Left lung (tissue), 4 donors: ENCODE measurements at regions not wholly inside any gene's neighbourhood (a gene's known extent, or its start where the extent isn't known, plus 50 kb on each side); places are given as distances from the start of the nearest gene placed in this dataset.
A peak's percentile ranks its signal among the peaks of the same experiment; 100 is the strongest.

ENCODE experiments used
- ATAC-seq: fragments of 200-7000 bp; cut with Tn5 transposase; one replicate; pipeline ENCODE4 v1.9.1; 2020; ENCODE audit warnings: moderate library complexity
- DNase-seq, 4 donors: peaks; one replicate each; pipeline ENCODE4 v3.0.0-alpha.2; 2013 to 2020
- H3K27ac ChIP-seq, 2 donors: fragments of 200-600 bp; sonication (generic) in 1 of 2; one replicate each; pipeline versions ENCODE4 v1.5.0 to v1.8.0; 2020 to 2021
- H3K27me3 ChIP-seq, 2 donors: fragments of 200-600 bp; sonication (generic) in 1 of 2; one replicate each; pipeline versions ENCODE4 v1.5.0 to v1.8.0; 2020 to 2021
- H3K36me3 ChIP-seq, 2 donors: fragments of 200-600 bp; sonication (generic) in 1 of 2; one replicate each; pipeline versions ENCODE4 v1.5.0 to v1.8.0; 2020 to 2021
- H3K4me1 ChIP-seq, 2 donors: fragments of 200-600 bp; one replicate each; pipeline ENCODE4 v1.8.0; 2021
- H3K4me3 ChIP-seq, 2 donors: fragments of 200-600 bp; sonication (generic) in 1 of 2; one replicate each; pipeline versions ENCODE4 v1.5.0 to v1.8.0; 2020 to 2021; ENCODE audit warnings: mild to moderate bottlenecking in 1 of 2
- H3K9me3 ChIP-seq, 2 donors: fragments of 200-600 bp; sonication (generic) in 1 of 2; one replicate each; pipeline versions ENCODE4 v1.5.0 to v1.8.0; 2020 to 2021
- intact Hi-C, 2 donors: fragments of 100-400 bp; cut with DNase I; formaldehyde crosslinking; loops; one replicate each; pipeline versions ENCODE4 v1.11.2 to v1.14.2; 2022
- TF ChIP-seq, protein P1 (sequence below), 2 donors: fragments of 200-600 bp; sonication (generic) in 1 of 2; IDR thresholded peaks; one replicate each; pipeline versions ENCODE4 v1.5.0 to v1.8.0; 2021; ENCODE audit warnings: antibody characterized with exemption in 2 of 2
- donor health status: DM: no; HTN: yes; CAD: no.
- donor health status: DM: no; HTN: no; CAD: no.

DNA sequence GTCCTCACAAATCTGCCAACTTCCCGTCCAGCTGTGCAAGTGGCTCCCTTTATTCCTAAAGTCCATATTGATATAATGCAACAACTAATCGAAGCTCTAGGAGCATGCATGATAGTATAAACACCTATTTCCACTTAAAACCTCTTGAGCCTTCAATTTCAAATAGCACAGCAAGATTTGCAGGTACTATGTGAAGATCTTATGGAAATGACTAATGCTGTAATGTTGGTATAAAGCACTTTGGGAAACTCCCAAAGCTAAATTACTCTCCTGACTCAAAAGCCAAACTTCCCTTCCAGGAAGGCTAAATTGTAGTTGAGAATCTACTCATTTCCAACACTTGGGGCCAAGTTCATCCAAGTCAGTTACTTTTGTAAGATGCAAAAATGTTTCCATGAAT is 287.6 kb upstream of the CDH11 start:
- peak; percentile 72 for ATAC-seq
- no peaks in the 10 kb centered on the region for H3K36me3 ChIP-seq
- no peak for DNase-seq
- TF ChIP-seq, protein P1, sequence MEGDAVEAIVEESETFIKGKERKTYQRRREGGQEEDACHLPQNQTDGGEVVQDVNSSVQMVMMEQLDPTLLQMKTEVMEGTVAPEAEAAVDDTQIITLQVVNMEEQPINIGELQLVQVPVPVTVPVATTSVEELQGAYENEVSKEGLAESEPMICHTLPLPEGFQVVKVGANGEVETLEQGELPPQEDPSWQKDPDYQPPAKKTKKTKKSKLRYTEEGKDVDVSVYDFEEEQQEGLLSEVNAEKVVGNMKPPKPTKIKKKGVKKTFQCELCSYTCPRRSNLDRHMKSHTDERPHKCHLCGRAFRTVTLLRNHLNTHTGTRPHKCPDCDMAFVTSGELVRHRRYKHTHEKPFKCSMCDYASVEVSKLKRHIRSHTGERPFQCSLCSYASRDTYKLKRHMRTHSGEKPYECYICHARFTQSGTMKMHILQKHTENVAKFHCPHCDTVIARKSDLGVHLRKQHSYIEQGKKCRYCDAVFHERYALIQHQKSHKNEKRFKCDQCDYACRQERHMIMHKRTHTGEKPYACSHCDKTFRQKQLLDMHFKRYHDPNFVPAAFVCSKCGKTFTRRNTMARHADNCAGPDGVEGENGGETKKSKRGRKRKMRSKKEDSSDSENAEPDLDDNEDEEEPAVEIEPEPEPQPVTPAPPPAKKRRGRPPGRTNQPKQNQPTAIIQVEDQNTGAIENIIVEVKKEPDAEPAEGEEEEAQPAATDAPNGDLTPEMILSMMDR (IDR thresholded peaks at IDR 0.05) = no peak
- intact Hi-C loops = no loop called here
- H3K27me3 ChIP-seq = no peaks in the 10 kb centered on the region
- no peak overlapping the region for H3K27ac ChIP-seq
- no peak overlapping the region for H3K4me3 ChIP-seq
- no peaks in the 10 kb centered on the region for H3K4me1 ChIP-seq
- no peaks in the 10 kb centered on the region for H3K9me3 ChIP-seq

DNA sequence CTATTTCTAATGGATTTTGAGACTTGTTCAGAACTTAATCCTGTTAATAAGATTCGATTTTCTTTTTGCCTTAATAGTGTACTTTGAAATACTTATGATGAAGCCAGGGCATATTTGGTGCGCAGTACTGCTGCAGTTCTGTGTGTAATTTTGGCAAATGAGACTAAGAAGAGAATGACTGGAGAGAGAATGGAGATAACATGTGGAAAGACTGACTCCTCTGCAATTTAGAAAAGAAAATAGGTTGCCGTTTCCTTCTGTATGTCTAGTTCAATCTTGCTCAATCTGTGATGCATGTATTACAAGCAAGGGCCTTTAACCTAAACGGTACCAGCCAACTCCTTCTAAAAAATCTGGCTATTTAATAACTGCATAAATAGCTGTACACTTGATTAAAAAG is 285.1 kb upstream of the CDH11 start:
- TF ChIP-seq, protein P1 (IDR thresholded peaks at IDR 0.05) = no peak
- H3K4me1 ChIP-seq = no peaks in the 10 kb centered on the region
- no peaks in the 10 kb centered on the region for H3K36me3 ChIP-seq
- no peak for ATAC-seq
- H3K27me3 ChIP-seq = no peaks in the 10 kb centered on the region
- no peaks in the 10 kb centered on the region for H3K9me3 ChIP-seq
- H3K4me3 ChIP-seq = no peak overlapping the region
- H3K27ac ChIP-seq = no peak overlapping the region
- intact Hi-C loops = no loop called here
- no peak for DNase-seq

DNA sequence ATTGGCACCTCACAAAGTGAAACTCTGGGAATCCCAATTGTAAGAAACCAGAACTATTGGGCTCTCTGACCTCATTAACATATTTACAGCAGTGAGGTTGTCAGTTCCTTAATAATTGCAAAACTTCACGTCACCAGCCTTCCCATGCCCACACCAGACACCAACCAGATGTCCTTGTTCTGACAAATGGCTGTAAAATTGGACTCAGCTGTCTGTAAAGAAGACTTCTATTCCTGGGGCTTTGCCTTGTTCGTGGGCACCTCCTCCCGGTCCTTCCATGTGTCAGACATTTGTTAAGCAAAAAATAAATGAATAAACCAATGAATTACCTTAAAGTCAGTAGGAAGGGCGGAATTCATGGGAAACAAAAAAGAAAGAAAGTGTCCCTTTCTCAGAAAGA is 284.3 kb upstream of the CDH11 start:
- intact Hi-C loops = no loop called here
- H3K4me1 ChIP-seq = no peaks in the 10 kb centered on the region
- ATAC-seq (no peak), DNase-seq (no peak)
- H3K4me3 ChIP-seq = no peak overlapping the region
- no peak overlapping the region for H3K27ac ChIP-seq
- TF ChIP-seq, protein P1 (IDR thresholded peaks at IDR 0.05) = no peak
- H3K36me3 ChIP-seq = no peaks in the 10 kb centered on the region
- no peaks in the 10 kb centered on the region for H3K9me3 ChIP-seq
- no peaks in the 10 kb centered on the region for H3K27me3 ChIP-seq

DNA sequence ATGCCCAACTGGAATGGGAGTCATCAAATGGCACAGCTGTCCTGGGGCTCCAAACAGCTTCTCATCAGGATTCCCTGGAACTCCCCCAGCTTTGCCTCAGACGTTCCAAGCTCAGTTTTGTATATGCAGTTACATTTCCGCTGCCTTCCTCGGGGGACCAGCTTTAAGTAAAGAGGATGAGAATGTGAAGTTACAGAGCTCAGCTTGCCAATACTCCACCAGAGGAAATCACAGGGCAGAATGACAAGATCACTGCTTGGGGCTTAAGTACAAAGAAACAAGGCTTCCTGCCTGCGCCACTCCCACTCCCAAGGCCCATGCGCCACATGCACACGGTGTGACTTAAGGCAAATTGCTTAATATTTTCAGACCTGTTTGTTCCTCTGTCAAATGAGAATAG is 272.4 kb upstream of the CDH11 start:
- no peaks in the 10 kb centered on the region for H3K4me1 ChIP-seq
- ATAC-seq (no peak), DNase-seq (peak in 2 of 4 donors; percentile 16 to 48)
- no peaks in the 10 kb centered on the region for H3K36me3 ChIP-seq
- H3K4me3 ChIP-seq = no peak overlapping the region
- H3K27ac ChIP-seq = no peak overlapping the region
- no peaks in the 10 kb centered on the region for H3K9me3 ChIP-seq
- TF ChIP-seq, protein P1 (IDR thresholded peaks at IDR 0.05) = no peak
- intact Hi-C loops = no loop called here
- H3K27me3 ChIP-seq = no peaks in the 10 kb centered on the region

DNA sequence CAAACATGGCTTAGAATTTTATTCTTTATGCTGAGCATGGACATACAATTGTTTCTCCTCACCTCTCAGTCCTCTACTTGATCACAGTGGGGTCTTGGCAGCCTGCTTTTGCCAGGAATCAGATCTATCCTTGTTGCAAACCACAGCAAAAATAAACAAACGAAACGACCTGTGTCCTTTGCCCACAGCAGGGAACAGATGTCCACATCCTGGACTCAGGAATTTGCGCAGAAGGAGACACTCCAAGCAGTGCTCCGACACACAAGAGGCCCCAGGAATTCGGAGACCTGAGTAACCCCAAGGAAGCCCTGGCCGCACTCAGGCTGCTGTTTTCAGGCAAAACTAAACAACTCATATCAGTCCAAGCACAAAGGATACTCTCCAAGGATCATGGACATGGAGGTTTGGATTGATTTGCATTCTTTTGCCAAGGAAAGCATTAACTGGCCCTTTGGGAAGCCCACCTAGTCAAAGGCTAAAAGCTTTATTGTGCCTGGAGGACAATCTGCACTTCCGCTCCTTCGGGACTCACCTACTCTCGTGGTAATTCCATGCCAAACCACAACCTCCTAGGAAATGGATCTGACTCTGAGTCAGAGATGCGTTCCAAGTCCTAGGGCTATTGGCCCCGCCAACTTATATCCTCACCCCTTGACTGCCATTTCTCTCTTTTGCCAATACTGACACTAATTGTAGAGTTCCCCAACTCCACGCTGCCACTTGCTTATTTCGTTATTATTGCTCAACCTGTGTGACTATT is 271.1 kb upstream of the CDH11 start:
- DNase-seq = no peak
- no peak overlapping the region for H3K4me3 ChIP-seq
- ATAC-seq = peak; percentile 42
- H3K36me3 ChIP-seq = no peaks in the 10 kb centered on the region
- H3K9me3 ChIP-seq = peaks cover 0 to 6% of the 10 kb centered on the region in 2 donors
- TF ChIP-seq, protein P1 (IDR thresholded peaks at IDR 0.05) = no peak
- intact Hi-C loops = no loop called here
- H3K27ac ChIP-seq = no peak overlapping the region
- H3K4me1 ChIP-seq = no peaks in the 10 kb centered on the region
- no peaks in the 10 kb centered on the region for H3K27me3 ChIP-seq
